Testis (tissue), 2 donors: ENCODE measurements at regions not wholly inside any gene's neighbourhood (a gene's known extent, or its start where the extent isn't known, plus 50 kb on each side); places are given as distances from the start of the nearest gene placed in this dataset.

Source experiments
- CTCF ChIP-seq, 3 experiments: fragments of 450-650 bp in 2 of 3; fragments of 200-600 bp in 1 of 3; sonication (generic) in 1 of 3; IDR thresholded peaks; one replicate each; pipeline ENCODE4 v1.5.1; 2016 to 2019; ENCODE audit warnings: antibody characterized with exemption in 3 of 3, mild to moderate bottlenecking in 2 of 3, moderate library complexity in 1 of 3
- POLR2A ChIP-seq: fragments of 450-650 bp; IDR thresholded peaks from one replicate; pipeline ENCODE4 v1.6.1; 2017; ENCODE audit warnings: antibody characterized with exemption, mild to moderate bottlenecking, moderate library complexity

- TF ChIP-seq CTCF (IDR thresholded peaks at IDR 0.05) (no peak), POLR2A (no peak)
These were observed 364.4 kb upstream of the PRKCQ start for GRCh38 chr10:6944436-6944835.
